A549 (cell line): ENCODE measurements at regions not wholly inside any gene's neighbourhood (a gene's known extent, or its start where the extent isn't known, plus 50 kb on each side); places are given as distances from the start of the nearest gene placed in this dataset.

Experiments used
- CTCF ChIP-seq: fragments of >200 bp; sonication (Bioruptor Twin); formaldehyde crosslinking; IDR thresholded peaks from 3 replicates; pipeline ENCODE4 v1.5.1; 2016
- E2F6 ChIP-seq: IDR thresholded peaks from 2 replicates; pipeline ENCODE4 v1.6.1; 2012; ENCODE audit warnings: low read depth, borderline replicate concordance
- ELK1 ChIP-seq: fragments of 150-350 bp; IDR thresholded peaks from 2 replicates; pipeline ENCODE4 v1.6.1; 2014; ENCODE audit warnings: low read depth, mild to moderate bottlenecking, low read length
- MAZ ChIP-seq: fragments of 150-350 bp; IDR thresholded peaks from 2 replicates; pipeline ENCODE4 v1.6.1; 2014; ENCODE audit warnings: antibody characterized with exemption, low read depth, low read length, borderline replicate concordance
- PBX3 ChIP-seq: IDR thresholded peaks from 2 replicates; pipeline ENCODE4 v1.6.1; 2012
- POLR2AphosphoS2 ChIP-seq: conservative IDR thresholded peaks from 2 replicates; pipeline ENCODE4 v1.6.1; 2012; ENCODE audit warnings: low read length, improper control_type of control experiment, inconsistent platforms
- REST ChIP-seq: fragments of 200-600 bp; sonication (generic); IDR thresholded peaks from 2 replicates; pipeline ENCODE4 v1.6.1; 2016; ENCODE audit warnings: antibody characterized with exemption, mild to moderate bottlenecking, moderate library complexity

- no peak for TF ChIP-seq CTCF
- TF ChIP-seq ELK1, result no peak
- TF ChIP-seq E2F6, result no peak
- TF ChIP-seq POLR2AphosphoS2, result no peak
- no peak for TF ChIP-seq PBX3
- TF ChIP-seq MAZ, result no peak
- TF ChIP-seq REST, result no peak
These were observed 233.7 kb upstream of the SPTLC3 start for GRCh38 chr20:12775041-12775440.
